ENCODE measurements at regions not wholly inside any gene's neighbourhood (a gene's known extent, or its start where the extent isn't known, plus 50 kb on each side); places are given as distances from the start of the nearest gene placed in this dataset.

DNA sequence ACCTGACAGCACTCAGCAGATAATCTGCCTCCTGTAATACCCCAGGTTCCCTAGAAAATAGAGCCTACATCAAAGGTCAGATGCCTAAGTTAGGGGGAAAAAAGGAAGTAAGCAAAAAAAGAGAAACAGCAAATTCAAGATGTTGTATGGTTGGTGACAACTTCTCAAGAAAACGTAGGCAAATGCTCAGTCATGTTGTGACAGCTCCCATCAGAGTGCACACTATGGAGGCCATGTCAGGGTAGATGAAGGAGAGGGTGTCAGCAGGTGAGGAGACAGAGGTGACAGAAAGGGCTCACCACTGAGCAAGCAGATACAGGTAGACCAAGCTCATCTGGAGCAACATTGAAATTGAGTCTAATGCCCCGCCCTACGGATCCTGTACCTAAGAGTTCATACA lies 356.8 kb upstream of the BRINP1 start:
- WGBS, 2 donors (ENCODE audit: low coverage in 1 of 2), result 82% methylated on average over 3 of the region's 3 CpGs; no CpG with 5 or more reads in 1 of the 2 donors
- H3K27me3 ChIP-seq, result no peaks in the 10 kb centered on the region
- no peaks in the 10 kb centered on the region for H3K36me3 ChIP-seq
- no peaks in the 10 kb centered on the region for H3K4me1 ChIP-seq
- in situ Hi-C loops (cut with MboI; ENCODE audit: low pct_ligation_motif_present in 1 of 4, low pct_unique_long_range_greater_than_20kb in 1 of 4, low sequenced_read_pairs in 3 of 4) (no loop called here), intact Hi-C loops (cut with DNase I; ENCODE audit: low total_unique reads) (loop anchor here (5.0 kb wide), 1 partner anchor 1769 kb away; no protein-coding TSS in a partner anchor)
- no peaks in the 10 kb centered on the region for H3K9me3 ChIP-seq
- TF ChIP-seq POLR2AphosphoS5 (IDR thresholded peaks at IDR 0.05) (no peak), EP300 (IDR thresholded peaks at IDR 0.05; ENCODE audit: low read depth) (no peak), POLR2A (IDR thresholded peaks at IDR 0.05) (no peak), CTCF (IDR thresholded peaks at IDR 0.05) (no peak)
- DNase-seq, result no peak
- H3K27ac ChIP-seq, result no peak overlapping the region
- H3K4me3 ChIP-seq, result no peak overlapping the region

- intact Hi-C loops (cut with DNase I; ENCODE audit: low total_unique reads) (no loop called here), in situ Hi-C loops (cut with MboI; ENCODE audit: low pct_ligation_motif_present in 1 of 4, low pct_unique_long_range_greater_than_20kb in 1 of 4, low sequenced_read_pairs in 3 of 4) (no loop called here)
- Histone ChIP-seq H3K27ac (no peak overlapping the region), H3K4me3 (no peak overlapping the region), H3K36me3 (no peaks in the 10 kb centered on the region), H3K27me3 (no peaks in the 10 kb centered on the region), H3K9me3 (no peaks in the 10 kb centered on the region), H3K4me1 (no peaks in the 10 kb centered on the region)
- no peak for DNase-seq
- no peak for TF ChIP-seq EP300 (IDR thresholded peaks at IDR 0.05; ENCODE audit: low read depth)
- no peak for TF ChIP-seq POLR2AphosphoS5 (IDR thresholded peaks at IDR 0.05)
- no peak for TF ChIP-seq POLR2A (IDR thresholded peaks at IDR 0.05)
- TF ChIP-seq CTCF (IDR thresholded peaks at IDR 0.05), result no peak
- WGBS, 2 donors (ENCODE audit: low coverage in 1 of 2), result 37 to 51% methylated on average over 2 of the region's 2 CpGs
Measured at GRCh38 chr9:119722384-119722783, 353.1 kb upstream of the BRINP1 start.

GRCh38 chr9:119712325-119712724 lies 343.1 kb upstream of the BRINP1 start:
- Histone ChIP-seq H3K9me3 (no peaks in the 10 kb centered on the region), H3K4me3 (no peak overlapping the region), H3K36me3 (no peaks in the 10 kb centered on the region), H3K27ac (no peak overlapping the region), H3K27me3 (no peaks in the 10 kb centered on the region), H3K4me1 (no peaks in the 10 kb centered on the region)
- intact Hi-C loops (cut with DNase I; ENCODE audit: low total_unique reads), result no loop called here
- no peak for TF ChIP-seq CTCF (IDR thresholded peaks at IDR 0.05)
- no peak for TF ChIP-seq POLR2AphosphoS5 (IDR thresholded peaks at IDR 0.05)
- TF ChIP-seq POLR2A (IDR thresholded peaks at IDR 0.05), result no peak
- TF ChIP-seq EP300 (IDR thresholded peaks at IDR 0.05; ENCODE audit: low read depth), result no peak
- WGBS, 2 donors (ENCODE audit: low coverage in 1 of 2), result 75 to 76% methylated on average over 1 of the region's 1 CpG
- in situ Hi-C loops (cut with MboI; ENCODE audit: low pct_ligation_motif_present in 1 of 4, low pct_unique_long_range_greater_than_20kb in 1 of 4, low sequenced_read_pairs in 3 of 4), result no loop called here
- no peak for DNase-seq

DNA sequence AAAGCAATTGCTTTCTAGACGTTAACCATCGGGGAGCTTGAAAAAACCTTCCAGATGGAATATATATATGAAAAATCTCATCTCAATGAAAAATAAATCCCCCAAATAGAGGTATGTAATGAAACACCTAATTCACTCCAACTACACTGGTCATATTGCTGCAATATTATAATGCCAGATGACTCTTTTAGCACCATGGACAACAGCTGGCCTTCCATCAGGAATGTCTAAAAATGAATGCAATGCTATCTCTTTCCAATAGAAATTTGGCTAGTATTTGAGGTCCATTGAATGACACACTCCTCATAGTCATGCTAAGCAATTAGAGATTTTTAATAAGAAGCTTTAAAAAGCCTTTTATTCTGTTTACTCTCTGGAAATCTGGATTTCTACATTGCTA lies 340.2 kb upstream of the BRINP1 start:
- intact Hi-C loops (cut with DNase I; ENCODE audit: low total_unique reads), result no loop called here
- TF ChIP-seq POLR2A (IDR thresholded peaks at IDR 0.05) (no peak), POLR2AphosphoS5 (IDR thresholded peaks at IDR 0.05) (no peak), CTCF (IDR thresholded peaks at IDR 0.05) (no peak), EP300 (IDR thresholded peaks at IDR 0.05; ENCODE audit: low read depth) (no peak)
- H3K4me1 ChIP-seq, result no peaks in the 10 kb centered on the region
- H3K9me3 ChIP-seq, result no peaks in the 10 kb centered on the region
- in situ Hi-C loops (cut with MboI; ENCODE audit: low pct_ligation_motif_present in 1 of 4, low pct_unique_long_range_greater_than_20kb in 1 of 4, low sequenced_read_pairs in 3 of 4), result no loop called here
- WGBS, 2 donors (ENCODE audit: low coverage in 1 of 2), result 86 to 96% methylated on average over 2 of the region's 2 CpGs
- H3K36me3 ChIP-seq, result no peaks in the 10 kb centered on the region
- no peak overlapping the region for H3K27ac ChIP-seq
- H3K27me3 ChIP-seq, result no peaks in the 10 kb centered on the region
- DNase-seq, result no peak
- H3K4me3 ChIP-seq, result no peak overlapping the region
